HTR-8/SVneo (cell line): ENCODE measurements at regions not wholly inside any gene's neighbourhood (a gene's known extent, or its start where the extent isn't known, plus 50 kb on each side); places are given as distances from the start of the nearest gene placed in this dataset.

Source experiments
- DNase-seq: peaks from one replicate; pipeline ENCODE4 v3.0.0; 2011; ENCODE audit warnings: low spot score, mixed read lengths; ENCODE audit not compliant: insufficient read length
- FAIRE-seq: peaks from 2 replicates; lab custom pipeline; 2011; peaks lifted over from hg19 to GRCh38; lab: Jason Lieb, UNC

DNA sequence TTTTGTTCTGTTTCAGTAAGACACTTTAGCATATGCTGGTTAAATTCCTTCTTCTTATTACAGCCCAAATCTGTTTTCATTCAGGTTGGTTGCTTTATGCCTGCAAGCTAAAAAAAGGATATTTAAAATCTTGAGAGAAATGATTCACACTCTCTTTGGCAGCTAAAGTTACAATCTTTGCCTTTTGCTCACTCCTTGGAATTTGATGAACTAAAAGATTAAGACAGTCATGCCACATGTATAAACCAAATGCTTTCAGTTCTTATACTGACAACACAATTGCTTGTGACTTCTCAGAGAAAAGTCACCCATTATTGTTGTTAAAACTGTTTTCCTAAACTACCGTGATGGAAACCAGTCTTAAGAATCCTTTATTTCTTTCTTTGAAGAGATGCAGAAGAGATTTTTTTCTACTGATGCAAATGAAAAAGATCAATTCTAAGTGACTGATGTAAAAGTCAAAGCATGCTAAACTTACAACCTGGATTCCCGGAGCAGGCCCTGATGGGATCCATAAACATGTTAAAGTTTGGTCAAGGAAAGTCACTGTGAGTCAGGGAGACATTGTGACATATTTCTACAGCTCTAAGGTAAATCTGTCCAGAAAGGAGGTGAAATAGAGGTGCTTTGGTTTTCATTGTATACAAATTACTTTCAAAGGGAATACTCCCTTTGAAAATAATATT lies 144.2 kb upstream of the CDH10 start:
- peak; percentile 38 for FAIRE-seq
- peak; percentile 48 for DNase-seq

DNA sequence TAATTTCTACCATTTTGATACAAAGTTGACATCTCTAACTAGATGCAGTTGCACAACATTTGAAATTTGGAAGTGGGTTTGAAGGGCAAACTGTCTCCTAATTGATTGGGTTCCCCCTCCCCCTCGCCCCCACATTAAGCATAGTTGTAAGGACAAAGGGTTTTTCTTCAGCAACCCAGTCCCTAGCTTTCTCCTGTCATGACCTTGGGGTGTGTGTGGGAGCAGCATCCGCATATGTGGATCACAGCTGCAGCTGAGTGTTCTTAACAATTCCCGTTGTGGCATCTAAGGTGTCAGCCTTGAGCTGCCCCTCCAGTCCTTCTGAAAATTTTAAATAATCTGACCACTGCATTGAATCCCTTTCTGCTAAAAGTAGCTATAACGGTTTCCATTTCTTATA lies 141.3 kb upstream of the CDH10 start:
- no peak for FAIRE-seq
- no peak for DNase-seq

DNA sequence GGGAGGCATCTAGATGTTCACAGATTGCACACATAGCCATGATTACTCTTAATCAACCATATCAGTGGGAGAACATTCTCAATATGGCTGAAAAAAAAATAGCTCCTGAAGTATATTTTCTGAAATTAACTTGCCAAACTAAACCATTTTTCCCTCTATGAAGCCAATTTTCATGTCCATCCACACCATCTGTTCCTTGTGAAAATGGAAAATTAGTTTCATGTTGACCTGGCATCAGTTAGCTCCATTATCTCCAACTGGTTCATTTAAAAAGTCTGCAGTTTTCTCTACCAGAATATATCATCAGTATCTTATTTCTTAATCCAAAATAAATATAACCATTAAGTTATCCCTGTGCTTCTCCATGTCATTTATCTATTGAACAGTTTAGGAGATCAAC lies 138.8 kb upstream of the CDH10 start:
- DNase-seq (no peak), FAIRE-seq (no peak)

DNA sequence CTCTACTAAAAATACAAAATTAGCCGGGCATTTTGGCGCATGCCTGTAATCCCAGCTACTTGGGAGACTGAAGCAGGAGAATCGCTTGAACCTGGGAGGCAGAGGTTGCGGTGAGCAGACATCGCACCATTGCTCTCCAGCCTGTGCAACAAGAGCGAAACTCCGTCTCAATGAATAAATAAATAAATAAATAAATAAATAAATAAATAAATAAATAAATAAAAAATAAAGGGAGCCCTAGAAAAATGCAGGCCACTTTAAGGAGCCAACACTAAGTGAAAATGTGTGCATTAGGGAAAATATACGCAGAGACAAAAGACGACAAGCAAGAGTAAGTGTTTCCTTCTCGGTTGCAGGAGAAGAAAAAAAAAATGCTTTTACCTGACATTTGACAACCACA lies 132.6 kb upstream of the CDH10 start:
- DNase-seq: no peak
- no peak for FAIRE-seq

DNA sequence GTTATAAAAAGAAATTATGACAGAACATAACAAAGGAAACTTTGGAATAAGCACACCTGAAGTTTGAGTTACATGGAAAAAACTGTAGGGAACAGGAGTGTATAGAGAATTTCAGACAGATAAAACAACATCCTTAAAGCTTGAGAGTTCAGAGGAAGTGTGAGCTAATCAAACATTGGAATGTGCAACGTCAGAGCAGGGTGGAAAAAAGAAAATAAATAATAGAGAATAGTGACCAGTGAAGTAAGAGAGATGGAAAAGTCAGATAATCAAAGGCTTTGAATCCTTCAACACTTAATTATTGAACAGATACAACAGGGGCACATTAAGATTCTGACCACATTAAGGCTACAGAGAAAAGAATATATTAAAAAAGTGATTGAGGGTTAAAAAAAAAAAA lies 128.5 kb upstream of the CDH10 start:
- DNase-seq: peak; percentile 54
- no peak for FAIRE-seq

DNA sequence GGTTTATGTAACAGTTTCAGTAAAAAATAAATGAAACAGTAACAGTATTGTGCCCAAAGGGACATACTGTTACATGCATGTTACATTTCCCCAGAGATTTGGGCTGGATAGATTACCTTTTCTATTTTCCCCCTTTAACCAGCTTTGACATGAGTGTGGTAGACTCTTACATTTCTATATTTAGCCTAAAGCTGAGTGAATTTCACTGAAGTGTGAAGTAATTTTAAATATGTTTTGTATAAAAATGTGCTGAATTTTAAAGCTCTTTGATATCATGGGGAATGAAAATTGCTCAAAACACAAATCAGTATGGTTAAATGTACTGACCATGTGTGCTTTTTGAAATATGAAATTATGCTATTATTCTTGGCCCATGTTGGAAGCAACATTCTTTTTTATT lies 122.3 kb upstream of the CDH10 start:
- FAIRE-seq: no peak
- no peak for DNase-seq

DNA sequence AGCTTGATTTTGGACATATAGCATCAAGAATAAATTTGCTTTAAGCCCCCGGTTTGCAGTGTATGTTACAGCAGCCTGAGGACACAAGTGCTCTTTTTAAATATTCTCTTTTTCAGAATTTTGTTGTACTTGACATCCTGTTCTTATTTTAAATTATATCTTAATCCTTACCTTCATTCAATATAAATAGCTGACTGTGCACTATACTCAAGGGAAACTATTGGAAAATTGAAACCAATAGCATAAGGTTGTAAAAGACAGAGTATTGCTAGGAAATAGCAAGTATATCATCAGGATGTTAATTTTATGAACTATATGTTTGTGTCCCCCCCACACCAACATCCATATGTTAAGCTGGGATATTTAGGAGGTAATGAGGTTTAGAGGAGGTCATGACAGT lies 120.4 kb upstream of the CDH10 start:
- FAIRE-seq: no peak
- DNase-seq: no peak

DNA sequence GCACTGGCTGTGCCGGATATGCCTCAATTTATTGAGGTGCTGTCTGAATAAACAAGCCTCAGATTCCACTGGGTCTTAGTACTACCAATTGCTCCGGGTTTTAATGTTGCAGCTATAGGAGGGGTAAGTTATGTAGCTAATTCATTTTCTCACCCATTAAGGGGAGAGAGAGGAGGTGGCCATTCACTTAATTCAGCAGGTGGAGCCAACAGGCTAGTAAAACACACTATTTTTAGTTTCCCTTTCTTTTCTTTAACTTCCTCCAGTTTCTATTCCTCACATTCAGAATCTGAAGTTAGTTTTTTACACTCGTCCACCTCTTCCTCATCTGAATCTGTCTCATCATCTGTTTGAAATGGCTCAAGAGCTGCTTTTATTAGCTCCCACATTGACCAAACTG lies 105.6 kb upstream of the CDH10 start:
- FAIRE-seq: no peak
- no peak for DNase-seq

DNA sequence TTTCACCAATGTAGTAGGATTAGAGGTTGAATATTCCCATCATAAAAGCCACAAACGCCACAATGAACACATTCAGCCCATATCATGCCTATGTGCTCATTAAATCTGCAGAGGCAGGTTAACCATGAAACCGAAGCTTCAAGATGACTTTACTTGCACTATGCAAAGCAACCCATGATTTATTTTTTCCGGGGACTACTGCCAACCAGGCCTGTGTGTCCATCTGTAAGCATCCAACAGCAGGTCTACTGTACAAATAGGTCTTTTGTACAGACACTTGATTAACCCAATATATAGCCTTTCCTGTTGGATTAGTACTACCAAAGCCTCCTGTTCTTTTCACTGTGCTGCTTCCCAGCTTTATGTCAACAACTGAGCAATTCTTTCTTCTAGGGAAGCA lies 104.9 kb upstream of the CDH10 start:
- no peak for DNase-seq
- no peak for FAIRE-seq

DNA sequence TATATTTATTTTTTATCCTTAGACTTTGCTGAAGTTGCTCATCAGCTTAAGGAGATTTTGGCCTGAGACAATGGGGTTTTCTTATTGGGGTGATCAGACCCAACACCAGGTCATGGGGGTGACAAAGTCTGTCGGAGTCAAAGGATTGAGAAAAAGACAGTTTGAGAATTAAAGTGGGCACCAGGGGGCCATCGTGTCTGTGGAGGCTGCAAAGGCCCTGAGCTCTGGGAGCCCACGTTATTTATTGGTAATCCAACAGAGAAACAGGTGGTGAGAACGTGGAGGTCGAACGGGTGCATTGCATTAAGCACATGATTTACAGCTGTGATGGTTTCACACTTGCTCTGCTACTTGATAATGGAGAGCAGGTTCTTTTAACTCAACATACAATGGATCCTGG lies 102.5 kb upstream of the CDH10 start:
- FAIRE-seq (no peak), DNase-seq (no peak)

DNA sequence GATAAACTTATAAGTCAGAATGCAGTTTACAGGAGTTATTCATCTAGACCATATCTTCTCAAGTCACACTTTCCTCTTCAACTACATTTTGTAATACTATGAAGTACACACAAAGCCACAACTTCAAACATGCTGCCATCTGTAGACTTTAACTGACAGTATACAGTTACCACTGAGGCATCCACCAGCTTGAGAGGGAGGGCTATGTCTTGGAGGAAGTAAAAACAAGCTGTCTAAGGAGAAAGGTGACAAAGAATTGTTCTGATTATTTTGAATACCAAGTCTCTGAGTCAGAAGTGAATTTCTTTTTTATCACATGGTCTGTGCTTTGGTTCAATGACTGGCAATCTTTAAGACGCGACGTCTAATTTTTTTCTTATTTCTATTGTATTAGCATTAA lies 97.6 kb upstream of the CDH10 start:
- DNase-seq (peak; percentile 18), FAIRE-seq (peak; percentile 84)

DNA sequence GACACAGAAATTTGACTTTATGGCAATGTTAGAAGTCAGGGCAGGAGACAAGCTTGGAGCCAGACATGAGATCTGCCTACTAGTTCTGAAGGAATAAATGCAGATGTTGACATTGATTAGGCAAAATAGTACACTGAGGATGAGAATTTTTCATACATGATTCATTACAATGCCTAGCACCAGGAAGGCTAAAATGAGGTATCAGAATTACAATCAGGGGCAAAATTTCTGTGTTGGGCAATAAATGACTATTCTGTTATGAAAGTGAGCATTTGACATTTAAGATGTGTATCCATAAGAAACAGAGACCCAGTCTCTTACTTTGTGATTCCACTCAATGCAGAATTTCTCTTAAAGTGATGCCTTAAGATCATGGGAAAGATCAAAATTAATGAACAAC lies 92.4 kb upstream of the CDH10 start:
- DNase-seq: no peak
- no peak for FAIRE-seq

DNA sequence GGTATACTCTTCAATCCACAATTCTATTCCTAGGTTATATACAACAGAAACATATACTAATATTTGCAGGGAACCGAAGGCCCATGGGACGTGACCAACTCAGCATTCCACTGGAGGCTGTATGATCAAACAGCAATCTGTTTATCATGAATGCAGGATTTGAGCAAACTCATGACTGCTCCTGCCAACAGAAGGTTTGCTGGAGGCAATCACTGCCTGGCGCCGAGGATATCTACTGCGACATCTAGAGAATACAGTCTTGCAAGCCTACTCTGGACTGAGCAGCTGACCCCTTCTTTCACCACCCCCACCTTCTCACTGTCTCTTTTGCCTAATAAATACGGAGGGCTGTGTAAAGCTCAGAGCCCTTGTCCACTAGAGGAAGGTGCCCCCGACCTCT lies 90.5 kb upstream of the CDH10 start:
- DNase-seq: no peak
- no peak for FAIRE-seq

DNA sequence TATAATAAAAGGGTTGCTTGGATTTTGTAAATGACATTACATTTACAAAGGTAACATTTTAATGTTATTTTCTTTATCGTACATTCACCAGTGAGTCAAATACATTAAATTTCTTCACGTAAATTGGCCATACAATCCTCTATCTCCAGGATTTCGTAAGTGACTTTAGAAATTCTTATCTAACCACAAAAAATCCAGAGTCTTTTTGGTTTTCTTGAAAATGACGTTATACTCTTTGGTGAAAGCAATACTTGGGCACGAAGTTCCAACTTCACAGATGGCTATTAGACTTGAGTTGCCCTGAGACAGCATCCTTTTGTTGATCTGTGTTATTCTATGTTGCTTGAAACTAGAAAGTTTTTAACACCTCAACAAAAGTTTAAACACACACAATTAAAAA lies 87.4 kb upstream of the CDH10 start:
- no peak for FAIRE-seq

DNA sequence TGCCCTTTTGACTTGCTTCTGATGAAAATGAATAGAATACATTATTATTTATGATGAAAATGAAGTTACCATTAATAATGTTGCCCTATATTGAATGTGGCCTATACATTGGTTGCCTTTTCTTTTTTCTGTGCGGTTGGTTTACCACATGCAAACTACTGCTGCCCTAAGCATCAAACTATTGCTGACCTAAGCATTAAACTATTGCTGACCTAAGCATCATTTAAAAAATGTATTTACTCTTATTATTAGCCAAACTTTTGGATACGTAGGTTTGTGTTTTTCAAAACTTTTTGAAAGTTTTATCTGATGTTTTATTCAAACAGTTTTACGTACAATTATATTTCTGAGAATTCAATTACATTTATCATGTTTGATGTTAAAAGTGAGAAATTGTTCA lies 76.0 kb upstream of the CDH10 start:
- no peak for DNase-seq
- FAIRE-seq: no peak

More for the DNA sequence above, 87.4 kb upstream of the CDH10 start:
- no peak for DNase-seq

DNA sequence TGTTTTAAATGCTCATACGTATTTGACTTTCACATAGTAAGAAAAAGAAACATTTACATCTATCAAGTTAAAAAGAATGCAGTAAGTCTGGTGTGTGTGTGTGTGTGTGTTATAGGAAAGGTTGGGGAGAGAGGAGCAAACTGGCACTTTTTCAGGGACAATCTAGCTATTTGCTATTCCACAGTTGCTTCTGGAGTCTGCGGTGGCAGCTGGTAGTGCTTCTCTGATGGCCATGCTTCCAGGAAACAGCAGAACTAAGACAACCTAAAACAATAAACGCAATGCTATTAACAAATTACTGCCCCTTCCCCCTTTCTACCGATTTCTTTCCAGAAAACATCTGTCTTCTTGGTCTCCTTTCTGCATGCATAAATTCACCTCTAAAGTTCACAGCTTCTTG lies 70.0 kb upstream of the CDH10 start:
- no peak for FAIRE-seq
- no peak for DNase-seq

DNA sequence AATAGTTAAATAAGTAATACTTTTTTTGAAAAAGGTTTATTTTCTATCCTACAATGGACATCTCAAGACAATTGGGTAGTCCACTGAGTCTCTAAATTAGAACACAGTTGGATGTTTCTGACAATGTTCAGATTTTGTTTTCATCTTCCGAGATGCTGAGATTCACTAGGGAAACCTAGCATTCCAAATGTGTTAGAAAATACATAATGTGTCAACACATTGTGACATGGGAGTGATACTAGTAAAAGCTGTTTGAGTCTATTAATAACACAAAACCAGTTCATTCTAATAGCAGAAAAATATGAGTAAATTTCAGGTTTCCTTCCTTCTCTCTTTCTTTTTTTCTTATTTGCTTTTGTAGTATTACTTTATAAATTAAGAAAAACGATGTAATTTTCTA lies 68.2 kb upstream of the CDH10 start:
- no peak for DNase-seq
- no peak for FAIRE-seq

DNA sequence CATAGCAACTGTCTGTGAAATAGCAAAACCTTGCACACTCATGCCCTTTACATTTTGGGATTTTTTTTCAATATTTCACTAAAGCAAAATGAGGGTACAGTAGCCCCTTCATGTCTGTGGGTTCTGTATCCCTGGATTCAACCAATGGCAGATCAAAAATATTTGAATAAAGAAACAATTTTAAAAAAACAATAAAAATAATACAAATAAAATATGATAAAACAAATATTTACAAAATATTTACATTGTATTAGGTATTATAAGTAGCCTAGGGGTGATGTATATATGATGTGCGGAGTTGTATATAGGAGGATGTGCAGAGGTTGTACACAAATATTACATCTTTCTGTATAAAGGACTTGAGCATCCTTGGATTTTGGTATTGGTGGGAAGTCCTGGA lies 67.3 kb upstream of the CDH10 start:
- no peak for DNase-seq
- no peak for FAIRE-seq

DNA sequence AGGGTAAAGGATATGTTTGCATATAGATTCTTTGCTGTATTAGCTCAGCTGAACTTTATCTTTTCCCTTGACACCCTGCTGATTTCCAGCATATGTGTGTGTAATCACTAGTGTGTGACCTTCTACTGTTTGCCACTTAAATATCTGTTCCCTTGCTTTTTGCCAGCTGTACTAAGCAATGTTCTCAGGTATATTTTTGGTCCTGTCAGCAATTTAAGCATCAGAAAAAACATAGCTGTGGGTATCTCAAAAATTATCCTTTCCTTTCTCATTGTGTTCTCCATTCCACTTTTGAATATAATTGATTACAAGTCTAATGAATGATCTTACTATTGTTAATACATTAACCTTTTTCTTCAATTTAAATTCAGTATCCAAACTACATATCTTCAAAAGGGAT lies 59.2 kb upstream of the CDH10 start:
- peak; percentile 66 for FAIRE-seq
- no peak for DNase-seq
